ENCODE measurements at regions not wholly inside any gene's neighbourhood (a gene's known extent, or its start where the extent isn't known, plus 50 kb on each side); places are given as distances from the start of the nearest gene placed in this dataset.

- in situ Hi-C loops (cut with HindIII; ENCODE audit: extremely low pct_ligation_motif_present, low pct_unique_long_range_greater_than_20kb): no loop called here
- H3K27ac ChIP-seq (ENCODE audit: extremely low read length, insufficient read depth, low read length): no peak overlapping the region
- BruUV-seq (replicated peaks): no TSS peak
- FAIRE-seq (no peak), DNase-seq (ENCODE audit: low spot score) (no peak), ATAC-seq (no peak)
- no peaks in the 10 kb centered on the region for H3K4me1 ChIP-seq (ENCODE audit: insufficient read depth, low read length)
- ChIA-PET CTCF (ENCODE audit: low intra/inter-chr PET ratio, low total read pairs) (no interaction called here), POLR2A (no interaction called here)
- intact Hi-C loops (cut with micrococcal nuclease; ENCODE audit: unreplicated experiment): no loop called here
- no peaks in the 10 kb centered on the region for H3K79me2 ChIP-seq (ENCODE audit: insufficient read depth, low read length)
- no peak overlapping the region for H2AFZ ChIP-seq (ENCODE audit: low read length)
- 25% methylated on average over 2 of the region's 2 CpGs for WGBS (ENCODE audit: low lambda C conversion rate)
- no peak overlapping the region for H3K9ac ChIP-seq (ENCODE audit: insufficient read depth, low read depth, low read length)
- H3K9me3 ChIP-seq (ENCODE audit: low read length): no peaks in the 10 kb centered on the region
- H3K4me3 ChIP-seq (replicated peaks in 1 of 3; ENCODE audit: insufficient read depth in 1 of 3, low read depth in 2 of 3, low read length in 3 of 3): no peak overlapping the region
- H3K4me2 ChIP-seq (ENCODE audit: low read depth, low read length): no peak overlapping the region
- no peaks in the 10 kb centered on the region for H3K36me3 ChIP-seq (replicated peaks in 1 of 2; ENCODE audit: control insufficient read depth in 1 of 2, insufficient read depth in 2 of 2, low read length in 2 of 2)
- H3K27me3 ChIP-seq (ENCODE audit: control insufficient read depth in 1 of 2, insufficient read depth in 2 of 2, low read length in 2 of 2): no peaks in the 10 kb centered on the region
- no peaks in the 10 kb centered on the region for H4K20me1 ChIP-seq (ENCODE audit: insufficient read depth, low read length)
- TF ChIP-seq ZFY (CRISPR knock-in tag; IDR thresholded peaks at IDR 0.05): no peak
- TF ChIP-seq ZBTB25 (CRISPR knock-in tag; IDR thresholded peaks at IDR 0.05): no peak
- TF ChIP-seq ZMYM4 (CRISPR knock-in tag; IDR thresholded peaks at IDR 0.05): no peak
- no peak for TF ChIP-seq ZNF180 (CRISPR knock-in tag; IDR thresholded peaks at IDR 0.05; ENCODE audit: borderline replicate concordance, low read depth)
- no peak for TF ChIP-seq SNRNP70 (IDR thresholded peaks at IDR 0.05; ENCODE audit: low read depth, low read length)
- no peak for TF ChIP-seq ZNF704 (CRISPR knock-in tag; IDR thresholded peaks at IDR 0.05; ENCODE audit: borderline replicate concordance)
- TF ChIP-seq ZUFSP (CRISPR knock-in tag; IDR thresholded peaks at IDR 0.05; ENCODE audit: borderline replicate concordance): no peak
- TF ChIP-seq TRIM22 (IDR thresholded peaks at IDR 0.05): no peak
- no peak for TF ChIP-seq POGZ (CRISPR knock-in tag; IDR thresholded peaks at IDR 0.05)
- TF ChIP-seq HOXA3 (CRISPR knock-in tag; IDR thresholded peaks at IDR 0.05): no peak
- no peak for TF ChIP-seq USF2 (IDR thresholded peaks at IDR 0.05; ENCODE audit: low read depth, low read length)
- no peak for TF ChIP-seq USF2 (CRISPR knock-in tag; IDR thresholded peaks at IDR 0.05; ENCODE audit: borderline replicate concordance)
Observed at GRCh38 chr4:59698041-59698440, 1502.1 kb upstream of the ADGRL3 start.
